Sigmoid colon (tissue), 6 donors: ENCODE measurements at regions not wholly inside any gene's neighbourhood (a gene's known extent, or its start where the extent isn't known, plus 50 kb on each side); places are given as distances from the start of the nearest gene placed in this dataset.

ENCODE experiments used
- DNase-seq: peaks from one replicate; pipeline ENCODE4 v3.0.0-alpha.2; 2019
- H3K27ac ChIP-seq, 4 donors: fragments of 200-600 bp; sonication (generic); one replicate each; pipeline ENCODE4 v1.5.1; 2016 to 2019; ENCODE audit warnings: mild to moderate bottlenecking in 1 of 4
- H3K27me3 ChIP-seq, 3 donors: fragments of 200-600 bp; sonication (generic); one replicate each; pipeline ENCODE4 v1.5.1; 2019; ENCODE audit warnings: mild to moderate bottlenecking in 1 of 3
- H3K36me3 ChIP-seq, 4 donors: fragments of 200-600 bp; sonication (generic); one replicate each; pipeline ENCODE4 v1.5.1; 2016 to 2019
- H3K4me1 ChIP-seq, 4 donors: fragments of 200-600 bp; sonication (generic); one replicate each; pipeline ENCODE4 v1.5.1; 2017 to 2019
- H3K4me3 ChIP-seq, 4 donors: fragments of 200-600 bp; sonication (generic); one replicate each; pipeline ENCODE4 v1.5.1; 2017 to 2019; ENCODE audit warnings: mild to moderate bottlenecking in 2 of 4, moderate library complexity in 1 of 4
- H3K9me3 ChIP-seq, 4 donors: fragments of 200-600 bp in 3 of 4; sonication (generic) in 3 of 4; one replicate each; pipeline versions ENCODE4 v1.5.1 to v1.6.1; 2013 to 2019
- CTCF ChIP-seq, 4 experiments: fragments of 450-650 bp in 3 of 4; fragments of 200-600 bp in 1 of 4; IDR thresholded peaks; one replicate each; pipeline ENCODE4 v1.5.1; 2016 to 2019; ENCODE audit warnings: antibody characterized with exemption in 4 of 4, mild to moderate bottlenecking in 3 of 4, moderate library complexity in 2 of 4
- EP300 ChIP-seq, 4 donors: sonication (generic); formaldehyde crosslinking; IDR thresholded peaks; one replicate each; pipeline ENCODE4 v1.6.1; 2017; ENCODE audit warnings: antibody characterized with exemption in 4 of 4
- POLR2A ChIP-seq, 2 donors: fragments of 450-650 bp; IDR thresholded peaks; one replicate each; pipeline ENCODE4 v1.6.1; 2016; ENCODE audit warnings: antibody characterized with exemption in 2 of 2, mild to moderate bottlenecking in 2 of 2, moderate library complexity in 2 of 2
- POLR2AphosphoS5 ChIP-seq, 4 donors: sonication (generic); formaldehyde crosslinking; IDR thresholded peaks; one replicate each; pipeline ENCODE4 v1.6.1; 2017; ENCODE audit warnings: antibody characterized with exemption in 4 of 4
- WGBS, 2 donors: extraction: QIAGEN DNeasy Blood & Tissue Kit; methylation state at CpG; one replicate each; pipeline ENCODE4 v1.1.7; 2013; 5-methylcytosine and 5-hydroxymethylcytosine counted together
- intact Hi-C: fragments of 100-400 bp; cut with DNase I; formaldehyde crosslinking; loops from one replicate; pipeline ENCODE4 v1.15.1; 2023
- donor health status: healthy with polysubstance abuse.
- donor health status: healthy.

GRCh38 chr4:31058656-31059055, 338.5 kb downstream of the PCDH7 start:
- Histone ChIP-seq H3K4me1 (no peaks in the 10 kb centered on the region), H3K27me3 (no peaks in the 10 kb centered on the region), H3K4me3 (no peak overlapping the region), H3K36me3 (no peaks in the 10 kb centered on the region), H3K9me3 (no peaks in the 10 kb centered on the region), H3K27ac (no peak overlapping the region)
- no peak for DNase-seq
- intact Hi-C loops: no loop called here
- 83 to 91% methylated on average over 2 of the region's 2 CpGs for WGBS, 2 donors
- TF ChIP-seq POLR2AphosphoS5 (IDR thresholded peaks at IDR 0.05) (no peak), POLR2A (IDR thresholded peaks at IDR 0.05) (no peak), EP300 (IDR thresholded peaks at IDR 0.05) (no peak), CTCF (IDR thresholded peaks at IDR 0.05) (no peak)

GRCh38 chr4:31059753-31060522, 339.8 kb downstream of the PCDH7 start:
- no peak for DNase-seq
- no peaks in the 10 kb centered on the region for H3K9me3 ChIP-seq
- intact Hi-C loops: no loop called here
- H3K27me3 ChIP-seq: no peaks in the 10 kb centered on the region
- H3K4me1 ChIP-seq: no peaks in the 10 kb centered on the region
- no peaks in the 10 kb centered on the region for H3K36me3 ChIP-seq
- no peak overlapping the region for H3K27ac ChIP-seq
- WGBS, 2 donors: 73 to 74% methylated on average over 2 of the region's 2 CpGs
- no peak for TF ChIP-seq EP300 (IDR thresholded peaks at IDR 0.05)
- no peak for TF ChIP-seq POLR2AphosphoS5 (IDR thresholded peaks at IDR 0.05)
- no peak for TF ChIP-seq CTCF (IDR thresholded peaks at IDR 0.05)
- no peak for TF ChIP-seq POLR2A (IDR thresholded peaks at IDR 0.05)
- no peak overlapping the region for H3K4me3 ChIP-seq

- Histone ChIP-seq H3K27ac (no peak overlapping the region), H3K4me1 (peaks cover 0 to 18% (median 12%) of the 10 kb centered on the region in 4 donors), H3K36me3 (no peaks in the 10 kb centered on the region), H3K4me3 (no peak overlapping the region), H3K27me3 (no peaks in the 10 kb centered on the region), H3K9me3 (no peaks in the 10 kb centered on the region)
- no peak for DNase-seq
- no peak for TF ChIP-seq EP300 (IDR thresholded peaks at IDR 0.05)
- intact Hi-C loops: no loop called here
- WGBS, 2 donors: 90 to 95% methylated on average over 3 of the region's 3 CpGs
These were observed 344.9 kb downstream of the PCDH7 start for GRCh38 chr4:31065086-31065485.

- H3K36me3 ChIP-seq: no peaks in the 10 kb centered on the region
- intact Hi-C loops: no loop called here
- TF ChIP-seq POLR2AphosphoS5 (IDR thresholded peaks at IDR 0.05) (no peak), CTCF (IDR thresholded peaks at IDR 0.05) (no peak)
- no peaks in the 10 kb centered on the region for H3K27me3 ChIP-seq
- no peak for DNase-seq
- 90 to 92% methylated on average over 11 of the region's 11 CpGs for WGBS, 2 donors
- H3K9me3 ChIP-seq: no peaks in the 10 kb centered on the region
- H3K4me3 ChIP-seq: no peak overlapping the region
- H3K27ac ChIP-seq: peak overlapping the region in 1 of 4 donors; percentile 40
- H3K4me1 ChIP-seq: peaks cover 0 to 18% (median 12%) of the 10 kb centered on the region in 4 donors
These were observed 348.3 kb downstream of the PCDH7 start for GRCh38 chr4:31068257-31069075.

GRCh38 chr4:31069151-31069550, 349.0 kb downstream of the PCDH7 start:
- intact Hi-C loops: no loop called here
- Histone ChIP-seq H3K27ac (peak overlapping the region in 1 of 4 donors; percentile 40), H3K27me3 (no peaks in the 10 kb centered on the region), H3K4me3 (no peak overlapping the region), H3K36me3 (no peaks in the 10 kb centered on the region), H3K4me1 (peaks cover 0 to 18% (median 12%) of the 10 kb centered on the region in 4 donors), H3K9me3 (no peaks in the 10 kb centered on the region)
- WGBS, 2 donors: 74 to 76% methylated on average over 1 of the region's 1 CpG
- TF ChIP-seq POLR2A (IDR thresholded peaks at IDR 0.05): no peak
- no peak for TF ChIP-seq CTCF (IDR thresholded peaks at IDR 0.05)
- TF ChIP-seq POLR2AphosphoS5 (IDR thresholded peaks at IDR 0.05): no peak
- TF ChIP-seq EP300 (IDR thresholded peaks at IDR 0.05): no peak
- DNase-seq: no peak
